Neural progenitor cell (in vitro differentiated cells): ENCODE measurements at regions not wholly inside any gene's neighbourhood (a gene's known extent, or its start where the extent isn't known, plus 50 kb on each side); places are given as distances from the start of the nearest gene placed in this dataset.

ENCODE experiments used
- EZH2 ChIP-seq: fragments of 200-600 bp; sonication (generic); IDR thresholded peaks from 2 replicates; pipeline ENCODE4 v1.6.1; 2017; ENCODE audit warnings: antibody characterized with exemption, mild to moderate bottlenecking, moderate library complexity
- TF ChIP-seq, protein P1 (sequence below): fragments of 200-600 bp; sonication (generic); IDR thresholded peaks from 2 replicates; pipeline ENCODE4 v1.5.1; 2017; ENCODE audit warnings: antibody characterized with exemption, mild to moderate bottlenecking

DNA sequence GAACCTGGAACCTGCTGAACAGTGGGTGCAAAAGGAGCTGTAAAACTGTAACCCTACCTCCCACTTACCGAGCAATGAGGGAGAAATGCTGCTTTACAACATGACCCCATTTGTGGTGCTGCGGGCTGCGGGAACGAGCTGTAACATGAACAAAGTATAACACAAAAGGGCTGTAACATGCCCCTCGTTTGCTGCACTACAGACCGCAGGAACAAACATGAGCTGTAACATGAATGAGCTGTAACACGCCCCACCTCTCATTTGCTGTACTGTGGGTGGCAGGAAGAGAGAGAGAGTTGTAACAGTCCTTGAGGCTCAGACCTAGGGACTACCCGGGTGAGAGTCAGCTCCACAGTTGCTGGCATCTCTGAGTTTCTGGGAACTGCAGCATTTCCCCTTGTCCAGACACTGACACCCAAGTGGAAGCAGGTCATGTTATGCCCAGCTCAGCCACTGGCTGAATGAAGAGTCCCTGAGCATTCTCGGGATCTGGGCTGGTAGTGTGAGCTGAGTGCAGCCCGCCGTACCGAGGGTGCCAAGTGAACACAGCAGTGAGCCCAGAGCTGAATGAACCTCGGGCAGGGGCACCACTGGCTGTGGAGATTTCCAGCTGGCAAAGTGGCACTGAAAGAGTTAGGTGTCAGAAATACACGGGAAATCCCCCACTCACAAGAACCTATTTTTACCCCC is 1385.3 kb upstream of the SPRY2 start:
- TF ChIP-seq, protein P1, sequence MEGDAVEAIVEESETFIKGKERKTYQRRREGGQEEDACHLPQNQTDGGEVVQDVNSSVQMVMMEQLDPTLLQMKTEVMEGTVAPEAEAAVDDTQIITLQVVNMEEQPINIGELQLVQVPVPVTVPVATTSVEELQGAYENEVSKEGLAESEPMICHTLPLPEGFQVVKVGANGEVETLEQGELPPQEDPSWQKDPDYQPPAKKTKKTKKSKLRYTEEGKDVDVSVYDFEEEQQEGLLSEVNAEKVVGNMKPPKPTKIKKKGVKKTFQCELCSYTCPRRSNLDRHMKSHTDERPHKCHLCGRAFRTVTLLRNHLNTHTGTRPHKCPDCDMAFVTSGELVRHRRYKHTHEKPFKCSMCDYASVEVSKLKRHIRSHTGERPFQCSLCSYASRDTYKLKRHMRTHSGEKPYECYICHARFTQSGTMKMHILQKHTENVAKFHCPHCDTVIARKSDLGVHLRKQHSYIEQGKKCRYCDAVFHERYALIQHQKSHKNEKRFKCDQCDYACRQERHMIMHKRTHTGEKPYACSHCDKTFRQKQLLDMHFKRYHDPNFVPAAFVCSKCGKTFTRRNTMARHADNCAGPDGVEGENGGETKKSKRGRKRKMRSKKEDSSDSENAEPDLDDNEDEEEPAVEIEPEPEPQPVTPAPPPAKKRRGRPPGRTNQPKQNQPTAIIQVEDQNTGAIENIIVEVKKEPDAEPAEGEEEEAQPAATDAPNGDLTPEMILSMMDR: no peak
- TF ChIP-seq EZH2: no peak
